K562 (cell line): ENCODE measurements at regions not wholly inside any gene's neighbourhood (a gene's known extent, or its start where the extent isn't known, plus 50 kb on each side); places are given as distances from the start of the nearest gene placed in this dataset.

Source experiments
- CBX3 ChIP-seq, 2 experiments: IDR thresholded peaks; 1 replicate in 1 of 2; 2 replicates in 1 of 2; pipeline ENCODE4 v1.6.1; 2012; ENCODE audit warnings: inconsistent platforms in 2 of 2, low read length in 2 of 2, borderline replicate concordance in 1 of 2, control low read depth in 1 of 2
- LCOR ChIP-seq: sonication (generic); formaldehyde crosslinking; IDR thresholded peaks from 2 replicates; pipeline ENCODE4 v1.8.0; 2022; ENCODE audit warnings: mild to moderate bottlenecking, missing genetic modification reagents
- MAZ ChIP-seq, 2 experiments: fragments of 450-650 bp in 1 of 2; sonication (generic) in 1 of 2; formaldehyde crosslinking; IDR thresholded peaks in 1 of 2; conservative IDR thresholded peaks in 1 of 2; 2 replicates each; pipeline versions ENCODE4 v1.4.0 to v1.5.0; 2020; ENCODE audit warnings: mild to moderate bottlenecking in 1 of 2, missing genetic modification reagents in 1 of 2
- STAT5B ChIP-seq: fragments of 250-450 bp; sonication (Bioruptor Pico); IDR thresholded peaks from 2 replicates; pipeline ENCODE4 v1.8.0; 2021; ENCODE audit warnings: mild to moderate bottlenecking, inconsistent platforms
- ZNF197 ChIP-seq: fragments of 200-800 bp; sonication (Bioruptor generic); IDR thresholded peaks from 2 replicates; pipeline ENCODE4 v1.6.1; 2016; ENCODE audit warnings: low read depth, missing genetic modification characterization, missing compliant biosample characterization

GRCh38 chr14:101078170-101078891, 174.8 kb upstream of the RTL1 start:
- TF ChIP-seq CBX3 (IDR thresholded peaks at IDR 0.05; ENCODE audit: borderline replicate concordance in 1 of 2, low read length in 2 of 2) (no peak), MAZ (CRISPR knock-in tag; conservative IDR thresholded peaks at IDR 0.05 in 1 of 2, IDR thresholded peaks at IDR 0.05 in 1 of 2) (no peak), ZNF197 (CRISPR knock-in tag) (no peak), LCOR (CRISPR knock-in tag) (no peak), STAT5B (CRISPR knock-in tag) (no peak)
